ENCODE measurements at regions not wholly inside any gene's neighbourhood (a gene's known extent, or its start where the extent isn't known, plus 50 kb on each side); places are given as distances from the start of the nearest gene placed in this dataset.
A peak's percentile ranks its signal among the peaks of the same experiment; 100 is the strongest.

GRCh38 chr2:16716944-16717343, 51.3 kb upstream of the CYRIA start:
- peaks cover 9 to 16% of the 10 kb centered on the region in 2 donors for H3K4me1 Mint-ChIP-seq
- TF ChIP-seq CTCF (IDR thresholded peaks at IDR 0.05), result no peak

GRCh38 chr2:16716024-16716423, 50.4 kb upstream of the CYRIA start:
- Mint-ChIP-seq H3K4me3 (no peak overlapping the region), H3K9me3 (no peaks in the 10 kb centered on the region), H3K27me3 (ENCODE audit: low read depth in 2 of 2) (peaks cover 0 to 1% of the 10 kb centered on the region in 2 donors), H3K36me3 (no peaks in the 10 kb centered on the region), H3K27ac (no peak overlapping the region), H3K4me1 (peaks cover 9 to 16% of the 10 kb centered on the region in 2 donors)
- no peaks in the 10 kb centered on the region for H3K4me1 ChIP-seq (ENCODE audit: control insufficient read depth, insufficient read depth, low read length)
- ATAC-seq (no peak), DNase-seq (no peak)
- H3K27me3 ChIP-seq (ENCODE audit: control insufficient read depth, insufficient read depth, low read length), result no peaks in the 10 kb centered on the region
- intact Hi-C loops (cut with micrococcal nuclease), result no loop called here
- WGBS (ENCODE audit: insufficient coverage), result 87% methylated on average over 5 of the region's 5 CpGs
- H3K36me3 ChIP-seq (ENCODE audit: control insufficient read depth, insufficient read depth, low read length), result no peaks in the 10 kb centered on the region
- H3K4me3 ChIP-seq (ENCODE audit: low read length), result no peak overlapping the region
- no peak overlapping the region for H3K27ac ChIP-seq (ENCODE audit: low read length)
- H3K9me3 ChIP-seq (ENCODE audit: control insufficient read depth, insufficient read depth, low read length), result no peaks in the 10 kb centered on the region
- no peak for TF ChIP-seq CTCF (IDR thresholded peaks at IDR 0.05)

More at GRCh38 chr2:16716944-16717343, 51.3 kb upstream of the CYRIA start:
- no peak for DNase-seq
- peak overlapping the region in 1 of 2 donors; percentile 81 for H3K27ac Mint-ChIP-seq
- H3K36me3 Mint-ChIP-seq, result no peaks in the 10 kb centered on the region
- WGBS (ENCODE audit: insufficient coverage), result 95% methylated on average over 4 of the region's 4 CpGs
- H3K4me3 ChIP-seq (ENCODE audit: low read length), result no peak overlapping the region
- H3K4me1 ChIP-seq (ENCODE audit: control insufficient read depth, insufficient read depth, low read length), result no peaks in the 10 kb centered on the region
- no peak for ATAC-seq
- H3K27ac ChIP-seq (ENCODE audit: low read length), result no peak overlapping the region
- intact Hi-C loops (cut with micrococcal nuclease), result no loop called here
- no peaks in the 10 kb centered on the region for H3K9me3 Mint-ChIP-seq
- no peaks in the 10 kb centered on the region for H3K27me3 Mint-ChIP-seq (ENCODE audit: low read depth in 2 of 2)
- H3K27me3 ChIP-seq (ENCODE audit: control insufficient read depth, insufficient read depth, low read length), result no peaks in the 10 kb centered on the region
- H3K9me3 ChIP-seq (ENCODE audit: control insufficient read depth, insufficient read depth, low read length), result no peaks in the 10 kb centered on the region
- no peaks in the 10 kb centered on the region for H3K36me3 ChIP-seq (ENCODE audit: control insufficient read depth, insufficient read depth, low read length)
- H3K4me3 Mint-ChIP-seq, result no peak overlapping the region
